RWPE2 (cell line): ENCODE measurements at regions not wholly inside any gene's neighbourhood (a gene's known extent, or its start where the extent isn't known, plus 50 kb on each side); places are given as distances from the start of the nearest gene placed in this dataset.

Source experiments
- ATAC-seq: fragments of 200-7000 bp; cut with Tn5 transposase; 3 replicates; pipeline ENCODE4 v1.9.1; 2021; ENCODE audit warnings: low read depth
- DNase-seq: peaks from one replicate; pipeline ENCODE4 v3.0.0-alpha.2; 2020; ENCODE audit warnings: low spot score
- H3K27ac ChIP-seq: fragments of 450-650 bp; 2 replicates; pipeline ENCODE4 v1.5.1; 2017; ENCODE audit warnings: mild to moderate bottlenecking; ENCODE audit not compliant: poor library complexity, severe bottlenecking
- H3K27me3 ChIP-seq: fragments of 250-450 bp; sonication (Bioruptor Pico); 2 replicates; pipeline ENCODE4 v1.5.1; 2021; ENCODE audit warnings: mild to moderate bottlenecking, moderate library complexity; ENCODE audit not compliant: insufficient read depth, poor library complexity, severe bottlenecking
- H3K36me3 ChIP-seq: fragments of 250-450 bp; sonication (Bioruptor Pico); 2 replicates; pipeline ENCODE4 v1.5.1; 2020; ENCODE audit warnings: low read depth, mild to moderate bottlenecking, moderate library complexity
- H3K4me1 ChIP-seq: fragments of 250-450 bp; sonication (Bioruptor Pico); 2 replicates; pipeline ENCODE4 v1.5.1; 2021; ENCODE audit warnings: mild to moderate bottlenecking, moderate library complexity; ENCODE audit not compliant: insufficient read depth, poor library complexity, severe bottlenecking
- H3K4me3 ChIP-seq: fragments of 250-450 bp; sonication (Bioruptor Pico); 2 replicates; pipeline ENCODE4 v1.5.1; 2021; ENCODE audit warnings: mild to moderate bottlenecking, moderate library complexity; ENCODE audit not compliant: severe bottlenecking
- H3K9me3 ChIP-seq: fragments of 250-450 bp; sonication (Bioruptor Pico); 2 replicates; pipeline ENCODE4 v1.5.1; 2021; ENCODE audit warnings: mild to moderate bottlenecking, moderate library complexity; ENCODE audit not compliant: severe bottlenecking
- TF ChIP-seq, protein P1 (sequence below): fragments of 450-650 bp; IDR thresholded peaks from one replicate; pipeline ENCODE4 v1.5.1; 2017; ENCODE audit warnings: mild to moderate bottlenecking, moderate library complexity; ENCODE audit not compliant: poor library complexity, severe bottlenecking

DNA sequence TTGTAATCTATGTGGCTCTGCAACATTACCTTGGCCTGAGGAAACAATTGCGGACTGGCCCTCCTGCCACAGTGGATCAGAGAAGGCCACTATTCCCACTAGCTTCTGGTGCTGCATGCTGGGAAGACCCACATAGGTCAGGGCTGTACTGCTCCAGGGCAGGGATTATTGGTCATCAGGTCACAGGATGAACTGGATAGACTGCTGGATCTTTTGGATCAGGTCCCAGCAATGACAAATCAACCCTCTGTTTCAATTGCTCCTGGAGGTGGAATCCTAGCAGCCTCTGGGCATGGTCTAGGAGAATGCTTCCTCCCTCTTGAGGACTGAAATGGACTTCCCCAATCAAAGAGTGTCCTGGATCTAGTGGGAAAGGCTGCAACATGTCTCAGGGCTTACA, 66.7 kb upstream of the PHF24 start:
- Histone ChIP-seq H3K4me1 (no peaks in the 10 kb centered on the region), H3K36me3 (no peaks in the 10 kb centered on the region), H3K27me3 (peaks cover 5% of the 10 kb centered on the region), H3K4me3 (no peak overlapping the region), H3K9me3 (no peaks in the 10 kb centered on the region), H3K27ac (no peak overlapping the region)
- TF ChIP-seq, protein P1, sequence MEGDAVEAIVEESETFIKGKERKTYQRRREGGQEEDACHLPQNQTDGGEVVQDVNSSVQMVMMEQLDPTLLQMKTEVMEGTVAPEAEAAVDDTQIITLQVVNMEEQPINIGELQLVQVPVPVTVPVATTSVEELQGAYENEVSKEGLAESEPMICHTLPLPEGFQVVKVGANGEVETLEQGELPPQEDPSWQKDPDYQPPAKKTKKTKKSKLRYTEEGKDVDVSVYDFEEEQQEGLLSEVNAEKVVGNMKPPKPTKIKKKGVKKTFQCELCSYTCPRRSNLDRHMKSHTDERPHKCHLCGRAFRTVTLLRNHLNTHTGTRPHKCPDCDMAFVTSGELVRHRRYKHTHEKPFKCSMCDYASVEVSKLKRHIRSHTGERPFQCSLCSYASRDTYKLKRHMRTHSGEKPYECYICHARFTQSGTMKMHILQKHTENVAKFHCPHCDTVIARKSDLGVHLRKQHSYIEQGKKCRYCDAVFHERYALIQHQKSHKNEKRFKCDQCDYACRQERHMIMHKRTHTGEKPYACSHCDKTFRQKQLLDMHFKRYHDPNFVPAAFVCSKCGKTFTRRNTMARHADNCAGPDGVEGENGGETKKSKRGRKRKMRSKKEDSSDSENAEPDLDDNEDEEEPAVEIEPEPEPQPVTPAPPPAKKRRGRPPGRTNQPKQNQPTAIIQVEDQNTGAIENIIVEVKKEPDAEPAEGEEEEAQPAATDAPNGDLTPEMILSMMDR = no peak
- DNase-seq (no peak), ATAC-seq (no peak)

DNA sequence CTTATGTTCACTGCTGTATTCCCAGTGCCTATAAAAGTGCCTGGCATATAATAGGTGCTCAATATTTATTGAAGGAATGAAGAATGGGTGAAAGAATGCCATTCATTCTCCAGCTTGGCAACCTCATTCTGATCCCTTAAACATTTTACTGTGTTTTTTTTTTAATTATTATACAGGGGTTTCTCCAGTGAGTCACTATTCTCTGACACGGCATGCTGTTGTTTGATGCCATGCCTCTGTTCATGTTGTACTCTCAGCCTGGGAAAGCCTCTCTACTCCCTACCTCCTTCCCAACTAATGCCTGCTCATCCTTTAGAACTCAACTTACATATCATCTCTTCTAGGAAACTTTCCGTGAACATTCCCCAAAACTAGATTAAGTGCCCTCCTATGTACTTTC, 70.2 kb upstream of the PHF24 start:
- ATAC-seq = no peak
- Histone ChIP-seq H3K4me3 (no peak overlapping the region), H3K9me3 (no peaks in the 10 kb centered on the region), H3K27ac (no peak overlapping the region), H3K27me3 (no peaks in the 10 kb centered on the region), H3K36me3 (no peaks in the 10 kb centered on the region), H3K4me1 (no peaks in the 10 kb centered on the region)
- TF ChIP-seq, protein P1 = no peak
- DNase-seq = no peak

DNA sequence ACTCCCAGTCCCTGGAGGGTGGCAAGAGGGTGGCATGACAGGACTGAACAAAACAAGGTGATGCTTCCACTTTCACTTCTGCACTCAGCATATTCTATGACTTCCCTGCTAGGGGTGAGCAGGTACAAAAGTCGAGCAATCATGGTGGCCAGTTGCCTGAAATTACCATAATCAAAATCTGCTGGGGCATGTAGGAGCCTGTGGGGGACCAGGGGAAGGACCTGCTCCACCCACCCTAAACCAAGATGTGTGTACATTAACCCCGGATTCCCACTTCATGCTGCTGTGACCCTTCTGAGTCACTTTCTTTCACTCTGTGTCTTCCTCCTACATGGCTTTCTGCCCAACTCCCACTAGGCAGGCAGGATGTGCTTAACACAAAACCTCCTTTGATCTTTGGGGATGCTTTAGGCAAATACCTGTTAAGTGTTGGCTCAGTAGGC, 73.3 kb upstream of the PHF24 start:
- H3K9me3 ChIP-seq = no peaks in the 10 kb centered on the region
- no peak overlapping the region for H3K4me3 ChIP-seq
- no peaks in the 10 kb centered on the region for H3K27me3 ChIP-seq
- ATAC-seq (no peak), DNase-seq (no peak)
- no peak overlapping the region for H3K27ac ChIP-seq
- TF ChIP-seq, protein P1 = no peak
- no peaks in the 10 kb centered on the region for H3K4me1 ChIP-seq
- H3K36me3 ChIP-seq = no peaks in the 10 kb centered on the region

DNA sequence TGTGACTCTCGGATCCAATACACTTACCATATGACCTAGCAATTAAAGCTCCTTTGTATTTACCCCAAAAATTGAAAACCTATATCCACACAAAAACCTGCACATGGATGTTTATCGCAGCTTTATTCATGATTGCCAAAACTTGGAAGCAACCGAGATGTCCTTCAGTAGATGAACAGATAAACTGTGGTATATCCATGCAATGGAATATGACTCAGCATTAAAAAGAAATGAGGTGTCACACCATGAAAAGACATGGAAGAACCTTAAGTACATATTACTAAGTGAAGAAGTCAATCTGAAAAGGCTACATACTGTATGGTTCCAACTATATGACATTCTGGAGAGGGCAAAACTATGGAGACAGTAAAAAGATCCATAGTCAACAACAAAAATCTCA, 82.0 kb upstream of the PHF24 start:
- H3K27ac ChIP-seq = peak overlapping the region; percentile 24
- TF ChIP-seq, protein P1 = no peak

DNA sequence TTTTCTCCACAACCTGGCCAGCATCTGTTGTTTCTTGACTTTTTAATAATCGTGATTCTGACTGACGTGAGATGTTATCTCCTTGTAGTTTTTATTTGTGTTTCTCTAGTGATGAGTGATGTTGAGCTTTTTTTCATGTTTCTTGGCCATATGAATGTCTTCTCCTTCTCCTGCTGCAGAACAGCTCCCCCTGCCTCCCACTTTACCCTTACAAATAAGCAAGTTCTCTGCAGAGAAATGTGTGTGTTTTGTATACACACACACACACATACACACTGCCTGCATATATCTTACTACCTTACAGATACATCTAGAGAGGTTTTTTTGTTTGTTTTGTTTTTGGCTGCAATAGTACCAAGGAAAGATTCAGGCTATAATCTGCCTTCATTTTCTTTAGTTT, 88.7 kb upstream of the PHF24 start:
- Histone ChIP-seq H3K4me3 (no peak overlapping the region), H3K27ac (no peak overlapping the region), H3K9me3 (no peaks in the 10 kb centered on the region), H3K36me3 (no peaks in the 10 kb centered on the region), H3K4me1 (no peaks in the 10 kb centered on the region), H3K27me3 (no peaks in the 10 kb centered on the region)
- ATAC-seq (no peak), DNase-seq (no peak)
- TF ChIP-seq, protein P1 = peak; percentile 53

More for the DNA sequence above, 82.0 kb upstream of the PHF24 start:
- Histone ChIP-seq H3K4me1 (peaks cover 4% of the 10 kb centered on the region), H3K9me3 (no peaks in the 10 kb centered on the region), H3K4me3 (no peak overlapping the region), H3K36me3 (no peaks in the 10 kb centered on the region), H3K27me3 (no peaks in the 10 kb centered on the region)
- DNase-seq = no peak
- ATAC-seq = no peak
